Right ventricle myocardium superior (tissue), 1 donor: ENCODE measurements at regions not wholly inside any gene's neighbourhood (a gene's known extent, or its start where the extent isn't known, plus 50 kb on each side); places are given as distances from the start of the nearest gene placed in this dataset.

ENCODE experiments used
- ATAC-seq: fragments of 200-7000 bp; cut with Tn5 transposase; one replicate; pipeline ENCODE4 v1.9.1; 2020; ENCODE audit warnings: mild to moderate bottlenecking; ENCODE audit not compliant: poor library complexity
- DNase-seq: peaks from one replicate; pipeline ENCODE4 v3.0.0-alpha.2; 2020
- intact Hi-C: fragments of 100-400 bp; cut with DNase I; formaldehyde crosslinking; loops from one replicate; pipeline ENCODE4 v1.11.2; 2022
- donor health status: DM: no; HTN: yes; CAD: no; lungs with severe emphysema.

GRCh38 chr2:199659207-199659606 is 191.8 kb downstream of the FTCDNL1 start:
- intact Hi-C loops: no loop called here
- ATAC-seq (peak; percentile 79), DNase-seq (peak; percentile 67)

GRCh38 chr2:199646439-199646838 is 188.7 kb upstream of the SATB2 start:
- no peak for ATAC-seq
- no peak for DNase-seq
- intact Hi-C loops: no loop called here

- no peak for ATAC-seq
- intact Hi-C loops: no loop called here
- no peak for DNase-seq
These were observed 173.4 kb upstream of the SATB2 start for GRCh38 chr2:199631129-199631528.

- DNase-seq: no peak
- intact Hi-C loops: no loop called here
- no peak for ATAC-seq
These were observed 171.6 kb upstream of the SATB2 start for GRCh38 chr2:199629301-199629700.

- DNase-seq (no peak), ATAC-seq (no peak)
- intact Hi-C loops: no loop called here
These were observed 169.7 kb upstream of the SATB2 start for GRCh38 chr2:199627417-199627816.

- intact Hi-C loops: no loop called here
- DNase-seq (no peak), ATAC-seq (no peak)
These were observed 167.2 kb upstream of the SATB2 start for GRCh38 chr2:199624958-199625357.

GRCh38 chr2:199612509-199613130 is 154.9 kb upstream of the SATB2 start:
- DNase-seq (no peak), ATAC-seq (no peak)
- intact Hi-C loops: no loop called here

GRCh38 chr2:199607914-199608313 is 150.2 kb upstream of the SATB2 start:
- ATAC-seq (no peak), DNase-seq (no peak)
- intact Hi-C loops: no loop called here

GRCh38 chr2:199606193-199606780 is 148.5 kb upstream of the SATB2 start:
- DNase-seq (no peak), ATAC-seq (no peak)
- intact Hi-C loops: no loop called here

GRCh38 chr2:199603721-199604291 is 146.1 kb upstream of the SATB2 start:
- intact Hi-C loops: no loop called here
- DNase-seq (no peak), ATAC-seq (no peak)

- DNase-seq (no peak), ATAC-seq (no peak)
- intact Hi-C loops: no loop called here
These were observed 145.4 kb upstream of the SATB2 start for GRCh38 chr2:199602896-199603717.

- intact Hi-C loops: no loop called here
- ATAC-seq (no peak), DNase-seq (no peak)
These were observed 144.6 kb upstream of the SATB2 start for GRCh38 chr2:199602271-199602895.

GRCh38 chr2:199596549-199596948 is 138.8 kb upstream of the SATB2 start:
- intact Hi-C loops: no loop called here
- DNase-seq (no peak), ATAC-seq (no peak)

- intact Hi-C loops: no loop called here
- ATAC-seq (no peak), DNase-seq (no peak)
These were observed 136.7 kb upstream of the SATB2 start for GRCh38 chr2:199594443-199594842.

GRCh38 chr2:199591826-199592225 is 134.1 kb upstream of the SATB2 start:
- DNase-seq (no peak), ATAC-seq (no peak)
- intact Hi-C loops: no loop called here

- ATAC-seq (no peak), DNase-seq (no peak)
- intact Hi-C loops: no loop called here
These were observed 132.8 kb upstream of the SATB2 start for GRCh38 chr2:199590321-199591203.

GRCh38 chr2:199589306-199589705 is 131.6 kb upstream of the SATB2 start:
- DNase-seq (no peak), ATAC-seq (no peak)
- intact Hi-C loops: no loop called here

- DNase-seq: no peak
- intact Hi-C loops: no loop called here
- ATAC-seq: no peak
These were observed 130.3 kb upstream of the SATB2 start for GRCh38 chr2:199588054-199588453.
